GM19397 (cell line): ENCODE measurements at regions not wholly inside any gene's neighbourhood (a gene's known extent, or its start where the extent isn't known, plus 50 kb on each side); places are given as distances from the start of the nearest gene placed in this dataset.

Source experiments
- ATAC-seq: cut with Tn5 transposase; IDR thresholded peaks from one replicate; pipeline ENCODE4 v1.9.1; 2021; ENCODE audit warnings: mild to moderate bottlenecking, moderate library complexity; ENCODE audit not compliant: unreplicated experiment

DNA sequence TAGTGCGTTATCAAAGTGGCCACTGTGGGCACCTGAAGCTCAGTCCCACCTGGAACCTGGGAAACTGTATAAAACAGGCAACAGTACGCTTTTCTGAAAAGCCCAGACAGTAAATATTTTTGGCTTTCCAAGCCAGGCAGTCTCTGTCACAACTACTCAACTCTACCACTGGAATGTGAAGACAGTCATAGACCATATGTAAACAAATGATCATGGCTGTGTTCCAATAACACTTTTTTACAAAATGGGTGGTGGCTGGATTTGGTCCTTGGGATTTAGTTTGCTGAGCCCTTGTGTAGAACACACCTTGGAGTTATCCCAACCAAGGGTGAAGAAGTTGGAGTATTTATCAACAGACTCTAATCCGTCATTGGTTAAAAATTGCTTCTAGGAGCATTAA lies 259.9 kb downstream of the SKIDA1 start:
- no peak for ATAC-seq

- no peak for ATAC-seq
Measured at GRCh38 chr10:21264271-21264670, 261.2 kb downstream of the SKIDA1 start.

GRCh38 chr10:21263839-21264238 lies 261.6 kb downstream of the SKIDA1 start:
- no peak for ATAC-seq

GRCh38 chr10:21263263-21263803 lies 262.1 kb downstream of the SKIDA1 start:
- no peak for ATAC-seq

DNA sequence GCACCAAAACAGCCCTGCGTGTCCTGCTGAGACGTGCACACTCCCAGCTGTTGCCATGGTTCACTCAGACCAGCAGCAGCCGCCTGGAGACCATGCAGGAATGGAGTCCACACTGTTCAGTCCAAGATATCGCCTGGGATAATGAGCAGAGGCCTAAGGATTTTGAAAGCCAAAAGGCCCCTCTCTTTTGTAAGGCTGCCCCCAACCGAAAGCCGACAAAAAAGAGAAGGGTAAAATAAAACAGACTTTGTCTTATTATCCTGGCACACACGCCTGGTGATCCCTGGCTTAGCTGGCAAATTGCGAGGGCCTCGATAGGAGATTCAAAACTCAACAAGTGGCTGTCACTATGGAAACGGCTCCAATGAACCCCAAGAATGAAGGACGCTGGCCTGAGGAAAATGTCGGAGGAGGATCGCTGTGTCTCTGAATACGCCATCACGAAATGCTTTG lies 263.6 kb downstream of the SKIDA1 start:
- ATAC-seq = no peak

DNA sequence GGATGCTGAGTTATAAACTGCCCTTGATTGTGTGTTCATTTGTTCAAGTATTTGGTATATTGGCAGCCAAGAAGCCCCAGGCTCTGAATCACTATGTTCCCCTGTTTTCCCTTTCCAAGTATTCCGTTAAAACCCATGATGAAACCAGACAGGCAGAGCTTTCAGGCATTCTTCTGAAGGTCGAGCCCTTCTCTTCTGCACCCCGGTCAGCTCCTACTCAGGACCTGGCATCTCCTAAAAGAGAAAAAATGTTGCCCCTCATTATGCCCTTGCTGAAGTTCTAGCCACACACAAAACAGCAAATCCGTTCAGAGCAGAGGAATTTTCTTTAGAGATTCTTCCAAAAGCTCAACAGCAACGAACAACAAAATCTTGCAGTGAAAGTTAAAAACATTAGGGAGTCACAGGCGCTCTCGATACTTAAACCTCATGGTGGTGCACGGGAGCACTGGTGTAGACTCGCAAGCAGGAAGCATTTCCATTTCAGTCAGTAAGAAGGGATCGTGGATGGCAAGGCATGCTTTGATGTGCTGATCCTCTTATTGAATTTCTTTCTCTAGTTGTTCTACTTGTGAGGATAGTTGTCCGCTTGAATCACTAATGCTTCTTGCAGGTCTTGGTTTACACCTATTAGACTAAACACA lies 264.9 kb downstream of the SKIDA1 start:
- no peak for ATAC-seq

- no peak for ATAC-seq
Measured at GRCh38 chr10:21260066-21260465, 265.4 kb downstream of the SKIDA1 start.

DNA sequence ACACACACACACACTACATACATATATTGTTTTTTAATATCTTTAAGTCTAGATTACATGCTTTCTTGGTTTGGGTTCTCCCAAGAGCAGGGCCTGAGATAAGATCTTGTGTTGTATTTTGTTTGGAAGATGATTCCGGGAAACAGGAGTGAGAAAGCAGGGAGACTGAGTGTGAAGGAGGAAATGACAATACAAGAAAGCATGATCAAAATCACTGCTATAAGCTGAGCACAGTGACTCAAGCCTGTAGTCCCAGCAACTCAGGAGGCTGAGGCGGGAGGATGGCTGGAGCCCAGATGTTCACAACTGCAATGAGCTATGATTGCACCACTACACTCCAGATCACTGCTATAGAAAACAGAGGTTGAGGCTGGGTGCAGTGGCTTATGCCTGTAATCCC lies 267.6 kb downstream of the SKIDA1 start:
- ATAC-seq = no peak

DNA sequence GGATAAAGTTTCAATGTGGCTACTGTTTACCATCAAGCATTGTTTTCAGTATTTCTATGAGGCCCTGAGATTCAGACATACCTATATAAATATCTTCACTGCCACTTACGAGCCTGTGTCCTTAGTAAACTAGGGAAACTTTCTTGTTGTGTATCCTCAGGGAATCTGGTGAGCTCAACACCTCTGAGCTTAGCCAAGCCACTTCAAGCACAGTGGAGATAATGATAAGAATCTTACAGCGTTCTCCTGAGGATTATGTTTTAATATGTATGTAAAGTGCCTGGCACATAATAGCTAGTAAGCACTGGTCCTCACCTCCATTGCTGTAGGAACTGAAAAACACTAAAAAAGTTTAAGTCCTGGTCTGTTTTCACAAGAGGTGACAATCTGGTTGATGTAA lies 268.3 kb downstream of the SKIDA1 start:
- no peak for ATAC-seq

DNA sequence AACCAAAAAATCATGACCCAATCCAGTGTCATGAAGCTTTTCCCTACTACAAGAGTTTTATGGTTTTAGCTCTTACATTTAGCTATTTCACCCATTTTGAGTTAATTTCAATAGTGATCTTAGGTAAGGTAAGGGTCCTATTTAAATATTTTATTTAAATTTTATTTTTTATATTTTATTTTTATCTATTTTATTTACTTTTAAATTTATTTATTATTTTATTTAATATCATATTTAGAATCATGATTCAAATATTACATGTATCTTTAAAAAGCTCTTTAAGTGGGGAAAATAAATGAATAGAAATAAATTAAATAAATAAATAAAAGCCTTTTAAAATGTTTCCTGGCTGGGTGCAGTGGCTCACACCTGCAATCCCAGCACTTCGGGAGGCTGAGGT lies 276.0 kb downstream of the SKIDA1 start:
- ATAC-seq = no peak

- no peak for ATAC-seq
Measured at GRCh38 chr10:21247592-21247991, 277.9 kb downstream of the SKIDA1 start.

- no peak for ATAC-seq
Measured at GRCh38 chr10:21246178-21246577, 279.3 kb downstream of the SKIDA1 start.

DNA sequence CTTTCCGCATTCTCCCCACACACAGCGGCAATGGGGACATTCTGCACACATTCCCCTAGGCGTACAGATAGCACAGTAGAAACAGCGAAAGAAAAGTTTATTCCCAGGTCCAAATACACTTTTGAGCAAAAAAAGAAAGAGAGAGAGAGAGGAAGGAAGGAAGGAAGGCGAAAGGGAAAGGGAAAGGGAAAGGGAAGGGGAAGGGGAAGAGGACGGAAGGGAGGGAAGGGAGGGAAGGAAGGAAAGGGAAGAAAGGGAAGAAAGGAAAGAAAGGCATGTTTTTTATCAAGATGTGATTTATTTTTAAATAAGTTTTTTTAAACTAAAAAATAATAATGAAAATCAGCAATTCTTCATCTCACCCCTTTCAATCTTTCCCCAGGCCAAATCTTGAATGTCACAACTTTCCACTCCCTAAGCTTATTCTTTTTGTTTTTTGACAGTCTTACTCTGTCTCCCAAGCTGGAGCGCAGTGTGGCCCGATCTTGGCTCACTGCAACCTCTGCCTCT lies 281.7 kb downstream of the SKIDA1 start:
- ATAC-seq = no peak

GRCh38 chr10:21242915-21243314 lies 282.6 kb downstream of the SKIDA1 start:
- no peak for ATAC-seq

DNA sequence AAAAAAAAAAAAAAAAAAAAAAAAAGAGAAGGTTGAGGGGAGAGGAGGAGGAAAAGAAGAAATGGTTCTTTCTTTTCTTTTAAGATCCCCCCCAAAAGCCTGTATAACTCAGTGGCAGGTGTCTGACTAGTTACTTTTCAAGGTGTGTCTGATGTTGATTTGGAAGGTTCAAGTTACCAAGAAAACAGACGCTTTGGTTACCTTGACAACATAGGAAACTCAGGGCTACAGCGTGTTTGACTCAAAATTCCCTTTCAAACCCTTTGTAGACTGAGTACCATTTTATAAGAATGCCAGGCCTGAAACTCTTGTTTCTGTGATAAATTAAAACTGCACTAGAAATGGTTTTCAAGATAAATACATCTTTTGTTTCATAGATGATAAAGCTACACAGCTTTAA lies 286.8 kb downstream of the SKIDA1 start:
- no peak for ATAC-seq

DNA sequence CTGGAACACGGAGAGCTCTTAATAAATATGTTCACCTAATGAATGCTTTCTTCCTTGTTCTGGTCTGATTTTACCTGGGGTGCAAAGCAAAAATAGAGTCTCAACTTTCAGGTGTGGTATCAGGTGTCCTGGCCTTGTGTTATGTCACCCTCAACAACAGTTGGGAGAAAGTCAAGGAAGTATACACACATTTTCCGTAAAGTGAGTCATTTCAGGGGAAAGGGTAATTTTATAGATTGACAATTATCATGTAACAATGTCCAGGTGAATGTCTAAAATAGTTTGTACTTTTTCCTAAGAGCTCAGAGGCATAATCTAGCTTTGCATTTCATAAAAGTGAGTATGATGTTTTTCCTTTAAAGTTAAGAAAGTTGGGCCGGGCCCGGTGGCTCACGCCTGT lies 287.4 kb downstream of the SKIDA1 start:
- no peak for ATAC-seq

GRCh38 chr10:21234761-21235160 lies 290.7 kb downstream of the SKIDA1 start:
- no peak for ATAC-seq

- ATAC-seq = no peak
Measured at GRCh38 chr10:21230219-21230618, 295.3 kb downstream of the SKIDA1 start.

DNA sequence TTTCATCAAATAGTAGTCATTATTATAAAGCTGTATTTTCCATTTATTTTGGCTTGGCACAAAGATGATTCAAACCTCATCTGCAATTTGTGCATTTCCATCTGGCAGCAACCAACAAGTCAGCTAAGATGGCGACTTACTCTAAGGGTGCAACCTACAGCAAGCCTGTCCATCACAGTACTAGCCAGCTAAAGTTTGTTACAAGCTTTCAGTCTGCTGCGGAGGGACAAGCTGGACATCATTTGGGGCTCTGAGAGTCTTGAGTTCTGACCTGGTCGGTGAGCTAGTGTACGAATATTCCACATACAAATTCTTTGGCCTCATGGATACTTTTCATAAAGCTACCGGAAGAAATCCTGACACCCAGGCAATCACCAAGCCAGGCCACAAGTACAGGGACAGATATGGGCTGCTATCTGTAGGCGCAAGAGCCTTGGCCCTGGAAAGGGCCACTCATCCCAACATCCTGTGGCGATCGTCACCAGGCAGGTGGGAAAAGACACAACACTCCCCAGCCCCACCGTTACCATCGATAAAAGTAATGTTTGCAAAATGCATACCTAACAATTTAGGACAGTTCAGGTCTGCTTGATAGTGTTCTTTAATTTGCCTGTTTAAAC lies 307.6 kb downstream of the SKIDA1 start:
- no peak for ATAC-seq

GRCh38 chr10:21217107-21217506 lies 308.4 kb downstream of the SKIDA1 start:
- ATAC-seq = no peak

DNA sequence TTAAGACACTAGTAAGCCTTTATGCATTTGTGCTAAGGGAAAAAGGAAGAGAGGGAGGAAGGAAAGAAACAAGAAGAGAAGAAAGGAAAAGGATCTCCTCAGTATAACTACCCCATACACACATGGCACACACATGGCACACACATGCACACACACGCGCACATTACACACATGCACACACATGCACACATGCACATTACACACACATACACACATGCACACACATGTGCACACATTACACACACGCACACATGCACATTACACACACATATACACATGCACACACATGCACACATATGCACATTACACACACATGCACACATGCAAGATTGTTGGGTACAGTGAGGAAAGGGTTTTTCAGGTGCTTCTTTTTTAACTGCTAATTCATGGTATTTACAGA lies 311.2 kb downstream of the SKIDA1 start:
- no peak for ATAC-seq

- ATAC-seq = no peak
Measured at GRCh38 chr10:21213381-21213780, 312.1 kb downstream of the SKIDA1 start.
